NCI-H345 (cell line): ENCODE measurements at regions not wholly inside any gene's neighbourhood (a gene's known extent, or its start where the extent isn't known, plus 50 kb on each side); places are given as distances from the start of the nearest gene placed in this dataset.

ENCODE experiments used
- DNase-seq: peaks from one replicate; lab custom pipeline; 2025; lab: John Stamatoyannopoulos, UW

DNA sequence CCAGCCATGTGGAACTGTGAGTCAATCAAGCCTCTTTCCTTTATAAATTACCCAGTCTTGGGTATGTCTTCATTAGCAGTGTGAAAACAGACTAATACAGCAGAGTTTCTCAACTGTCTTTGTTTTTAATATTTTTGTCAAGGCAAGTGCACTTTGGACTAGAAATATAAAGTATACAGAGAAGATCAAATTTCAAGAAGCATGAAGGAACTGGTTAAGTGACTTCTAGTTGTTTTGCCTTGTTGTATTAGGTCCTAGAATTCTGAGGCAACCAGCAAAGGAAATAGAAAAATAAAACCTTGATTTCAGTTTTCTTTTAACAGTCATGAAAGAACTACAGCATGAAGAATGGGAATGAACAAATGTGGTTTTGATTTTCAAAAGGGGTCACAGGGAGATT is 131.1 kb upstream of the PTGFR start:
- no peak for DNase-seq

DNA sequence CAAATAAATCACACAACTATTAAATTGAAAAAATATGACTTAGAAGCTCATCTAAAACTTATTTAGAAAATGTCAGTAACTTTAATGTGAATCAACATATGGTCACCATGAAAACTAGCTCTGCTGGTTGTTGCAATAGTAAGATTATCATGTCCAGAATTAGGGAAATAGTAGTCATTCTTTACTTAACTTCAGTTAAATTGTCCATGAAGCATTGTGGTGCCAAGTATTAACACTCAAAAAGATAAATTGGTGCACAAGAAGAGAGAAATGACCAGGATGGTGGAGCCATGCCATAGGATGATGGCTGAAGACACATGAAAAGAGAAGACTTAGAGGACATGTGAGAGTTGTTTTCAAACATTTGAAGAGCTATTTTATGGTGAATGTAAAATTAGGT is 130.2 kb upstream of the PTGFR start:
- no peak for DNase-seq

DNA sequence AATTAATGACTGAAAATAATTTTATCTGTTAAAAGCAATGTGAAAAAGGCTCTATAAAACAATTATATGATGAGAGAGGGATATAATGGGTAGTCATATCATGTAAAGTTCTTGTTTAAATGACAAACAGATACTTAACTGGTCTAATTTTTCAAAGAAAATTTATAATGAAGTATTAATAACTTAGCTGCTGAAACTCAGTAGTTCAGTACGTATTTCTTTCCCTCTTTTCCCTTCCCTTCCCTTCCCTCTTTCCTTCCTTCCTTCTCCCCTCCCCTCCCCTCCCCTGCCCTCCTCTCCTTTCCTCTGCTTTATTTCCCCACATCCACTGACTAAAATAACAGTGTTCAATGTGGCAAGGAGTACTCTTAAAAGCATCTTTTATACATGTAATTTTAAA is 123.1 kb upstream of the PTGFR start:
- DNase-seq, result no peak

DNA sequence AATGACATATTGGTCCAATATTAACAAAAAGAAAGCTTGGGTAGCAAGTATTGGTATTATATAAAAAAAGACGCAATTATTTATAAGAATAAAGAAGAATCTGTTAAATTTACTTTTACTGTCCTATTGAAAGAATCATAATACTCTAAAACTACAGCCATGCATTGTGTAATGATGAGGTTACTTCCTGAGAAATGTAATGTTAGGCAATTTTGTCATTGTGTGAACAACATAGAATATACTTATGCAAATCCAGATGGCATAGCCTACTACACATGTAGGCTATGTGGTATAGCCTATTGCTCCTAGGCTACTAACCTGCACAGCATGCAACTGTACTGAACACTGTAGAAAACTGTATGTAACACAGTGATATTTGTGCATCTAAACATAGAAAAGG is 121.2 kb upstream of the PTGFR start:
- no peak for DNase-seq

DNA sequence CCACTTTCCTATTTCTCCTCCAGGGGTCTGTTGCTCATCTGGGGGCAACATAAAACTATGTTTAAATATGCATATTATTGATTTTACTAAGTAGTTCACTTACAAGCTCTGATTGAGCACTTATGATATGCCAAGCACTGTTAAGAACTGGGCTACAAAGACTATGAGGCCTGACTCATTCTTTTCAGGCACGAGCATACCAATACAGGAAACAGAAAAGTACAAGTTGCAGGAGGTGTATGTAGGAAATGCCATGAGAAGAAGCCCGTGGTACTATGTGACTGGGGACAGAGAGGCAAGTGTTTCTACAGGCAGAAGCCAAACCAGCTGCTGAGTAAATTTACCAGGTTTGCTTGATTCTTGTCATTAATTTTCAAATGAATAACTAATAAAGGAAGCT is 120.4 kb upstream of the PTGFR start:
- no peak for DNase-seq

DNA sequence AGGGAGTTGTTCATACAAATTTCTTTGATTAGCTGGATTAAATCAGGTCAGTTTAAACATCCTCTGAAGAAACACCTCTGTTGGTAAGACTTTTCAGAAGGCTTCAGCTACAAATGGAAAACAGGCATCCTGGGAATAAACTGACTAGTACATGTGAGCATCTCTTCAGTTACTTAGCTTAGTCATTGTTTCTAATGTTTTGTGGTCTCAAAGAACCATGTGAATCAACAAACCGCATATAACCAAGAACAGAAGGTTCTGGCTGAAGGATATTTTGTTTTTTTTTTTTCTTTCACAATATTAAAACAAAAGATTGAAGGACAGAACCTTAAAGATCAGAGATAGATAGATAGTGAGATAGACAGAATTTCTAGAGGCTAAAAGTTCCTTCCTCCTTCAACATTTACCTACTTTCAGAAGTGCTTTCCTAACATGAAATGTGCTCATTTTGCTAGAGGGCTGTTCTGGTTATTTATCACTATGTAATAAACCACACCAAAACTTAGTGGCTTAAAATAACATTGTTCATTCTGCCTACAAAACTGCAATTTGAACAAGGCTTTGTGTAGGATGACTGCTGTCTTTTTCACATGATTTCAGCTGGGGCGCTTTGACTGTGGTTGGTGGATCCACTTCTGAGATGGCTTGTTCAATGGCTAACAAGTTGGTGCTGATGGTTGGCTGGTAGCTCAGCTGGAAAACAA is 119.8 kb upstream of the PTGFR start:
- no peak for DNase-seq

DNA sequence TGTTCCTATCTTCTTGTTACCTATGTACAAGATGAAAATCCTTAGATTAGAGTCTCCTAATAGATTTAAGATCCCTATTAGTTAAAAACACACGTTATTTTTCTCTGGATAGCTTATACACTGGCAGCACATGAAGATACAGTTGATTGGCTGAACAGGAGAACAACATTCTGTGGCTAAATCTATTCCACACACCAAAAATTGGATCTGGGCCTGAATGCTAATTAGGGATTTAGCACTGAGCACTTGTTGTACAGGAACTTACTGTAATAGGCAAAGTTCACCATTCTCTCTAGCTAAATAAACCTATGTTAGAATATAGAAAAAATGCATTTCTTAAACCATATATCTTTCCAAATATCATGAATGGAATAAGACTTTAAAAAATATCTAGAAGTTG is 117.1 kb upstream of the PTGFR start:
- DNase-seq, result no peak

DNA sequence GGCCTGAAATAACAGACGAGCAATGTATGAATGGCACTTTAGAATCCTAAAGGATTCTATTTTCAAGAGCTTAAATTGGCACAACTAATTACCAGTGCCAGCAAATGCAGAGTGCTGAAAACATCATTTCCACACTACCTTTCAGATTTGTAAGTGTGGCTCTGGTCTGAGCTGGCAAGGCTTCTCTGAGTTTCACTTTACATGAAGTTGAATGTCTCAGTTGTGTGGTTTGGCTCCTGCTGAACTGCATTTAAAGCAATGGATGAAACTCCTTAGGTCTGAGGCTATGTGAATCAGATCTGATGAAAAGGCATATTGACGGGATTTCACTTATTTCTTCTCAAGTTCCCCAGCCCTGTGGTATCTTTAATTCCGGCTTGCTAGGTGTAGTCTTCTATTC is 114.8 kb upstream of the PTGFR start:
- DNase-seq, result no peak

DNA sequence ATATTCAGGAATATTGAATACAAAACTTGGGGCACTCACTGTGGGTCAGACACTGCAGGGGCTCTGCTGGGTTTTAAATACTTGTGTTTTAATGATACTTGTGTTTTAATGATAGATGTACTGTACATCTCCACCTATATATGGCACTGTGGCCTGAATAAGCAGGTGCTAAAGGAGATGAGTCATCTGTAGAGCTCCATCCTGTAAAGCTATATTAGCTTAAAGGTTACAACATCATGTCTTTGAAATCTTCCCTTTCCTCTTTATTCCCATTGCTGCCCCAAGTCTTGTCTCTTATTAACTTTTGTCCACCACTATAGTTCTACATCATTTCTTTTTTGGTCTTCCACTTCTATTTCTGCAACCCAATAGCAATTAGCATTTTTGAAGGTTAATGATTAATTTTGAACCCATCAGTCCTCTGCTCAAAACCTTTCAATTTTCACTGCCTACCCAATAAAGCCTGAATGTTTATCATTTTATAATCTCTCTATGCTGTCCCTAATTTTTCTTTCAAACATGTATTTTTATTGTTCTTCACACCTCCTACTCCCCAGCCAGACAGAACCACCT is 113.3 kb upstream of the PTGFR start:
- DNase-seq, result no peak

DNA sequence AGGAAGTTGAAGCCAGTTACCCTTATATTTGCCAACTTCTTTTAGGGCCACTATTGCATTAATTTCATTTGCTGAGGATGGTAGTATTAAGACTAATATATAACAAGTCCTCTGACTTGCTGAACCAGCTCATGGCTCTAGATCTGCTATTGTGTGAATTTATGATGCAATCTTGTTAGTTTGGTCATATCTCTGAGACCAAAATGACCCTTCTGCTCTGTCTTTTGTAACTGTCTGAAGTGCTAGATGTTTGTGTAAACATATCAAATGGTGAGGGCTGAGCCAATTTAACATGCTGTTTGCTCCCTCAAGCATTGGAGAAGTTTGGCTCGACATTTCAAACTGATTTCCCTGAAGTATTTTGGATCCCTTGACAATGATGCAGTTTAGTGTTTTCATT is 106.9 kb upstream of the PTGFR start:
- DNase-seq, result no peak

DNA sequence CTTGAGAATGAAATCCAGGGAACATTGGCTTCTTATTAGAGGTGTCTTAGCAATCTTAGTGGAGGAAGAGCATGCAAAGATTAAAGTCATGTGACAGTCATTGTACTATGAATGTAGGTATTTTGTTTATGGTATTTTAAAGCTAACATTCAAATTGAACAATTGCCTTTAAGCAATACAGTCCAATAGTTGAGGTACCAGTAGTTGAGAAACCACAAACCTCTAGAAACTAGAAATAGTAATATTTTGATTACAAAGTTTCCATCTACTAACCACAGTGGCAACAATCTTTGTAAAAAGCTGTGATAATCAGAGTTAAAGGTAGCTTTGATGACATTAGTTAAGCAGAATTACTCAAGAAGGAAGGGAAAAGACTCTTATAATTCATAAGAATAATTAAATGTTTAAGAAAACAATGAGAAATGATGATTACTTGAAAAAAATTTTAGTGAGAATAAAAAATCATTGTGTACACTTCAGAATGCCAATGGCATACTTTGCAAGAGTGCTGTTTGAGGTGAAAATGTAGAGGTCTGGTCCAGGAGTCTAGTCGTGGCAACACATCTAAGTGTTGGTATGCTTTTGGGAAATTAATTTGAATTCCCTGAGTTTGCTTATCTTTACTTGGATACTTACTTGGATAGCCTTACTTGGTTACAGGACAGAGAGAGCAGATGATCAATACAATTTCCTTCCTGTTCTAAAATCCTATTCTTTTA is 104.9 kb upstream of the PTGFR start:
- no peak for DNase-seq

DNA sequence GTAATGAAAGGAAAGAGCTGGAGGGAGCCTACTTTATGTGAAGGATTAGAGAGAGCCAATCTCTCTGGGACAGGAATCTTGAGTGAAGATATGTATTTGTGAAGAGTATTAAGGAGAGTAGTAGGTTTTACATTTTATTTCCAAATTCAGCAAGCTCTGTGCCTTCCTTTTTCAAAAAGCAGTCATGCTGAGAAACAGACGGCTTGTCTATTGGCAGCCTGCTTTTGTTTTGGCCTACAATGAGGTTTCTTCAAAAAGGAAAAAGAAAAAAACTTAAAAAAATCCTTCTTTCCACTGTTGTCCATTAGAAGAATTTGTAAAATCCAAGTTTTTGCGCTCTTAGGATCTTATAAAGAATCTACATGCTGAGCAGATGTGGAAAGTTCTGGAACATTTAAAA is 103.6 kb upstream of the PTGFR start:
- DNase-seq, result no peak

DNA sequence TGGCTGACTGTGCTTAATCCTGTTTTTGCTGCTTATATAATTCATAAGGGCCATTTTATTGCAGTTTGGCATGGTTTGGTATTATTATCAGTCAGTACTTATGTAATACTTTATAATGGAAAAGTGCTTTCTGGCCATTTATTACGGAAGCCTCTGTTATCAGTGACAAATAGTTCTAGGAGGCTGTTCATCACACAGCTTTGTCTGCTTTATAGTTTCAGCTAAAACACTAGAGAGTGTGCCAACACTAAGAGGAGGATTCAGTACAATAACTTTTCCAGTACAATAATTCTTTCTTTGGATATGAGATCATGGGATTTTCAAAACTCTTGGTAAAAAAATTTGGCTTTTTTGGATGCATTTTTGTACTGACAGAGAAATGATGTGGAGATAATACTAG is 102.9 kb upstream of the PTGFR start:
- DNase-seq, result no peak

DNA sequence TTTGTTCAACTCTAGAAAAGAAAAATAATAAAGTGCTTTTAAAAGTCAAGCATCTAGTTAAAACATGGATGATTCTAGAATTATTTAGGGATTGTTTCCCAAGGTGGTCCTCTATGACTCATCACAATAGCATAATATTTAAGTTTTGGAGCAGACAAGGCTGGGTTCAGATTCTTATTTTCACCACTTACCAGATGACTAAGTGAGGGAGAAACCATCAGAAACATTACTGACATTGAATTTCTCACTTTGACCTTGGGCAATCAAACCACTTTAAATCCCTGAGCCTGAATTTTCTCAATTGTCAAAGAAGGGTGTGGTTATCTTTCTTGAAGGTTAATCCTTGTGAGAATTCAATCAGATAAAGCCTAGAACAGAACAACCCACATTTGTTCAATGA is 102.5 kb upstream of the PTGFR start:
- DNase-seq, result no peak

DNA sequence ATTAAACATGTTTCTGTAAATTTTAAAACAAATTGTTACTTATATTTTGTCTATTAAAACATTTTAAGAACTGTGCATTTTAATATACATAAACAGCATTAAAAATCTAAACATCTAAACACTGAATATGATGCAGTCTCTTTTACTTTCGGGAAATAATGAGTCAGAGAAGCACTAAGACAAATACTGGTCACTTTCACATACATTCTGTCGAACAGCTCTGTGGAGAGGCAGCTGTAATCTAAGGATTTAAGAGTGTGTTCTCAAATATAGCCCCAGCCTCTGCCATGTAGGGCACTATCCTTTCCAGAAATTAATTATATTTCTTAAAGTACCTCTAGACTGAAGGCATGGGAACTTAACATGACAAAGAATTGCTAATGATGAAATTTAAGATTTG is 89.6 kb upstream of the PTGFR start:
- no peak for DNase-seq

DNA sequence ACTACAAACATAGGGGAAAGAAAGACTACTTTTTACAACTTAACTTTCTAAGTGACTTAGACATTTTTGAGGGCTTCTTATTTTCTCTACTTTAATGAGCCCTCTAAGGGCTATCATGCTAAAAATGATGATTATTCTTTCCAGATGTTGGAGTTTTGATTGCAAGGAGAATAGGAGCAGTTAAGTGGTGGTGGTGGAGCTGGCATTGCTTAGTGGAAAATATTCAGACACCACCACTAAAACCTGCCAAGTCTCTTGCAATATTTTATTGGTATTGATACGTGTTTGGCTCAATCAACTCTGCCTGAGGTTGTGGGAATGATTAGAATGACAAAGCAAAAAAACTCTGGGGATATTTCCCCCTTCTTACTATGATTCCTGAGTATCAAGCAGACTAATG is 82.6 kb upstream of the PTGFR start:
- no peak for DNase-seq

DNA sequence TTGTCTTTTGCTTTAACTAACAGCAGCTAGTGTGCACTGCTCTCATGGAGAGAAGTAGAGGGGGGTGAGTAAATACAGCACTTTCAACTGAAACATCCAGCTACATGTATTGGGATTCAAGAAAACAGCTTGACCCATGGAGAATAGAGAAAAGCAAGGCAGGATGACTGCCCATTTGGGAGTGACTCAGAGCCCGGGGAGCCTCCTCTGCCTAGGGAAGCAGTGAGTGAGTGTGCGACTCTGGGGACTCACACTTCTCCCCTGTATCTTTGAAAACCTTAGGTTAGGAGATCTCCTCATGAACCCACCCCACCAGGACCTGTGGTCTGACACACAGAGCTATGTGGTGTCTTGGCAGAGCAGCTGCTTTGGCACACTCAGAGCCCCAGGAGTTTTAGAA is 82.0 kb upstream of the PTGFR start:
- DNase-seq, result no peak

DNA sequence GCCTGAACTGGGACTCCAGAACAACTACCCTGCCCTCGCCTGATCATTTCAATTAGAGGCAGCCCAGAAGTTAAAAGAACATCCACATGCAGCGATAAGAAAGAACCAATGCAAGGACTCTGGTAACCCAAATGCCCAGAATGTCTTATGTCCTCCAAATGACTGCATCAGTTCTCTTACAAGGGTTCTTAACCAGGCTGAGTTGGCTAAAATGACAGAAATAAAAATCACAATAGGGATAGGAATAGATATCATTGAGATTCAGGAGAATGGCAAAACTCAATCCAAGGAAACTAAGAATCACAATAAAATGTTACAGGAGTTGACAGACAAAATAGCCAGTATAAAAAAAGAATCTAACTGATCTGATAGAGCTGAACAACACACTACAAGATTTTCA is 80.1 kb upstream of the PTGFR start:
- DNase-seq, result no peak

DNA sequence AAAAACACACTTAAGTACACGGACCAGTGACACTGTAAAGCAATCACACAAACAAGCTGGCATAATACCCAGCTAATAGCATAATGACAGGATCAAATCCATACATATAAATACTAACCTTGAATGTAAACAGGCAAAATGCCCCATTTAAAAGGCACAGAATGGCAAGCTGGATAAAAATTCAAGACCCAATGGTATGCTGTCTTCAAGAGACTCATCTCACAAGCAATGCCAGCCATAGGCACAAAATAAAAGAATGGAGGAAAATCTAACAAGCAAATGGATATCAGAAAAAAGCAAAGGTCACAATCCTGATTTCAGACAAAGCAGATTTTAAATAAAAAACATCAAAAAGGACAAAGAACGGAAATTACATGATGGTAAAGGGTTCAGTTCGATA is 79.1 kb upstream of the PTGFR start:
- peak; percentile 27 for DNase-seq

DNA sequence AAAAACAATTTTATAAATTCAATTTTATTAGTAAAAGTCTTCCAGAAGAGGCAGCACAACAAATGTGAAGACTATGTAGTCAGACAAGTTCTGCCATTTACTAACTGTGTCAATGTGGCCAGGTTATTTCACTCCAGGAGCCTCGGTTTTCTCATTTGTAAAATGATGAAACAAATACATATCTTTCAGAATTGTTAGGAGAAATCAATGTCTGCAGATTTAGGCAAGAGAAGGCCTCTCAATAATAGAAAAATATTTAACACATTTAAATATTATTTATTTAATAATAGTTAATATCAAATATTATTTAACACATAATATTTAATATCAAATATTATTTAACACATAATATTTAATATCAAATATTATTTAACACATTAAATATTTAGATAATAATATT is 75.6 kb upstream of the PTGFR start:
- no peak for DNase-seq

DNA sequence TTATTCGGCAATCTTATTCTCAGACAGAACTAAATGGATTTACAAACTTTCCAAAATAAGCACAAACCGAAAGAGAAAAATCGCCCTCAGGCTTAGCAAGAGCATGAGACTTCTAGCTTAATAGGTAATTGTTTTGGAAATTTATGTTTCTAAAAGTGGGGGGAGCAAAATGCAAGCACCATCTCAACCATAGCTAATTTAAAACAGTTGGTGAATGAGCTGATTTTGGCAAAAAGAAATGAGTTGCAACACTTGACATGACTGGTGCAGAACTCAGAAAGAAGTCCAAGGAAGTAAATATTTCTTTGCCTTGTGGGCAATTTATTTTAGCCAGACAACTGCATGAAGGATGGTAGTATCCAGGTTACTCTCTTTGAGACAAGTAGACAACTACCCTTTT is 71.5 kb upstream of the PTGFR start:
- DNase-seq, result no peak

DNA sequence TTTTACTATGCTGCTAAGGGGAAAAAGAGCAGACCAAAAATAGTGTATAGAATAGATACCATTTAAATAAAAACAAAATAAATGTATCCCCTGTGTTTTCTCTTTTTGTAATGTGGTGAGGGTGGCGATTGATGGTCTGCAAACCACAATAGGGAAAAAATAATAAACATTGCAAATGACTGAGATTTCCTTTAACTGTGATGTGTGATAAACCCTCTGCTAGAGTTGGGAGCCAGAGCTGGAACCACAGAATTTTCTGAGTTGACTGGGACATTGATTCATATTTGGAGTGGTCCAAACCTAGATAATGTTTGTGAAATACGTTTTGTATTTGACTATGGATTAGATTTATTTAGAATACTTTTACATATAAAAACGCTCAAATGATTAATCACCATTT is 70.6 kb upstream of the PTGFR start:
- no peak for DNase-seq

DNA sequence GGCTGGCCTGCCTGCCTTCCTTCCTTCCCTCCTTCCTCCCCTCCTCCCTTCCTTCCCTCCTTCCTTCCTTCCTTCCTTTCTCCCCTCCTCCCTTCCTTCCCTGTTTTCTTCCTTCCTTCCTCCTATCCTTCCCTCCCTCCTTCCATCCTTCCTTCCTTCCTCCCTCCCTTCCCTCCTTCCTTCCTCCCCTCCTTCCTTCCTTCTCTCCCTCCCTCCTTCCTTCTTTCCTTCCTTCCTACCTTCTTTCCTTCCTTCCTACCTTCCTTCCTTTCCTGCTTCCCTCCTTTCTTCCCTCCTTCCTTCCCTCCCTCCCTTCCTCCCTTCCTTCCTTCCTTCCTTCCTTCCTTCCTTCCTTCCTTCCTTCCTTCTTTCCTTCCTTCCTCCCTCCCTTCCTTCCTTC is 70.1 kb upstream of the PTGFR start:
- DNase-seq, result no peak

DNA sequence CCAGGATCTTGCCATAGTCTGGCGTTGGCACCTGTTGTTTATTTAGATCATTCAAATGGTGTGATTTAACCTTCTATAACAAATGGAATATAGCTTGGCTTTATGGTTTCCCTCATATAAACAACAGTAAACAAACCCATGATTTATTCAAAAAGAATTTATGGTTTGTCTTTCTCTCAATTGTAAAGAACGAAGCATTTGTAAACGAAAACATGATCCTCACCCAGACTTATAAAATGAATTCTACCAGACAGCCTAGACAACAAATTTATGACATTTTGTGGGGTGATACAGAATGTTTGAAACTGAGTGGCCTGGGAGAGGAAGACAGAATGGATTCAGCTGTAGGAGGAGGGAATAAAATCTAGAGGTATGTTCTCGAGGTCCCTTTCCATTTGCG is 66.1 kb upstream of the PTGFR start:
- no peak for DNase-seq
